ENCODE measurements at regions not wholly inside any gene's neighbourhood (a gene's known extent, or its start where the extent isn't known, plus 50 kb on each side); places are given as distances from the start of the nearest gene placed in this dataset.

DNA sequence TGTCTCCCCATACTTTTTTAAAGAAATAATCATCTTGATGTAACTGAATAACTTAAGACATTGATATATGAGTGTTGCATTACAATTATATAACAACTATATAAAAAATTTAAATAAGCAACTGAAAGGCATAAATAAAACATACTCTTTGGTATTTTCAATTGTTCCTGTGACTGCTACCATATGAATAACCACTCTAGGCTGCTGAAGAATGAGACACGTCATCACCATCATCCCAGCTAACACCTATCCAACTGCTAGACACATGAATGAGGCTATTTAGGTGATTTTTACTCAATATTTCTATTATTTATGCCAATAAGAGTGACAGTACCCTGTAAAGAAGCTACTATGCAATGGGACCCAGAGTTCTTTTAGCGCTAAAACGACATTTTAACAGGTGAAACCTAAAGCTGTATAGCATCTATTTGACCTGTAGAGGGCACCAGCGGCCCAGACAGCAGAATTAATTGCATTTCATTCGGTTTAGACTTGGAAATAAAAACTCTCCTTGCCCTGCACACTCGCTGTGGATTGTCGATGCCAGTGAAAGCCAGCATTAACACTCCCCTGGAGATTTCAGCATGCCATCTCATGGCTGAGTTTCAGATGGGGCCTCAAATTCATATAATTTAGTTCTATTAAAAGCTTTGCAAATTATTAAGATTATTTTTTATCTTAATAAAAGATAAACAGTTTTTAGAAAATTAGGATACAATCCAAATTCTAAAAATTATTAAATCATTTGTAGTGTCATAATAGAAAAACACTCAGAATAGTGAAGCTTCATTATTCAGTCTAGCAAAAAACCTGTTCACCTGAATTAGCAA is 89.4 kb upstream of the MAP2 start:
- DNase-seq (peak; percentile 34 to 61 (median 58)), ATAC-seq (peak; percentile 48 to 50)
- Histone ChIP-seq H3K9me3 (ENCODE audit: control insufficient read depth, low read length) (no peaks in the 10 kb centered on the region), H3K27ac (ENCODE audit: low read length) (no peak overlapping the region), H3K4me1 (ENCODE audit: control insufficient read depth, insufficient read depth, low read length) (no peaks in the 10 kb centered on the region), H3K4me3 (ENCODE audit: low read length) (no peak overlapping the region), H3K27me3 (ENCODE audit: control insufficient read depth, insufficient read depth) (no peaks in the 10 kb centered on the region)
- 12% methylated on average over 7 of the region's 7 CpGs for WGBS
- intact Hi-C loops (cut with DNase I): loop anchor here in 3 of 4 donors (2.0 to 10.0 kb wide), 4 partner anchors 220 to 626 kb away; no protein-coding TSS in a partner anchor

DNA sequence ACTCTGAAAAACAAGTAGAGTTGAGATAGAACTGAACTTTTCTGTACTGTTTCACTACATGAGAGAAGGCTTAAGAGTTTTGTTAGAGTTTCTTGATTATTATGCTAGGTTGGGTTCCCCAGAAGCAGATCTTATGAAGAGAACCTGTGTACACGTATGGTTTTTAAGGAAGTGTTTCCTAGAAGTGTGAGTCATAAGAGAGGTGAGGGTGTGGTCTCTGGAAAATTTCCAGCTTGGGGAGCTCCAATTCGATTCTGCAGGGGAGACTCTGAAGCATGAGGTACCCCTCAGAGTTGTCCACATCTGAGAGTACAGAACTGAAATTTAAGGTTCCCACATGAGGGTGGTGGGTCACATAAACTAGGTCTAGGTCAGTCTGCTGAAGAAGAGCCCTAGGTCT is 83.3 kb upstream of the MAP2 start:
- no peak overlapping the region for H3K27ac ChIP-seq (ENCODE audit: low read length)

GRCh38 chr2:209344349-209344748 is 79.5 kb upstream of the MAP2 start:
- H3K27me3 ChIP-seq (ENCODE audit: control insufficient read depth, insufficient read depth): no peaks in the 10 kb centered on the region
- H3K27ac ChIP-seq (ENCODE audit: low read length): no peak overlapping the region
- 64% methylated on average over 3 of the region's 3 CpGs for WGBS
- H3K4me3 ChIP-seq (ENCODE audit: low read length): no peak overlapping the region
- no peaks in the 10 kb centered on the region for H3K4me1 ChIP-seq (ENCODE audit: control insufficient read depth, insufficient read depth, low read length)
- no peaks in the 10 kb centered on the region for H3K9me3 ChIP-seq (ENCODE audit: control insufficient read depth, low read length)
- ATAC-seq: no peak
- intact Hi-C loops (cut with DNase I): no loop called here
- DNase-seq: no peak

More for the DNA sequence above, 83.3 kb upstream of the MAP2 start:
- Histone ChIP-seq H3K4me1 (ENCODE audit: control insufficient read depth, insufficient read depth, low read length) (no peaks in the 10 kb centered on the region), H3K27me3 (ENCODE audit: control insufficient read depth, insufficient read depth) (no peaks in the 10 kb centered on the region), H3K9me3 (ENCODE audit: control insufficient read depth, low read length) (no peaks in the 10 kb centered on the region), H3K4me3 (ENCODE audit: low read length) (no peak overlapping the region)
- ATAC-seq (no peak), DNase-seq (no peak)
- intact Hi-C loops (cut with DNase I): no loop called here
- 45% methylated on average over 2 of the region's 2 CpGs for WGBS

GRCh38 chr2:209348433-209348832 is 75.4 kb upstream of the MAP2 start:
- WGBS: 36% methylated on average over 6 of the region's 6 CpGs
- Histone ChIP-seq H3K4me1 (ENCODE audit: control insufficient read depth, insufficient read depth, low read length) (no peaks in the 10 kb centered on the region), H3K9me3 (ENCODE audit: control insufficient read depth, low read length) (no peaks in the 10 kb centered on the region), H3K4me3 (ENCODE audit: low read length) (no peak overlapping the region), H3K27me3 (ENCODE audit: control insufficient read depth, insufficient read depth) (no peaks in the 10 kb centered on the region), H3K27ac (ENCODE audit: low read length) (no peak overlapping the region)
- ATAC-seq: no peak
- intact Hi-C loops (cut with DNase I): no loop called here
- no peak for DNase-seq

GRCh38 chr2:209351636-209352035 is 72.2 kb upstream of the MAP2 start:
- no peaks in the 10 kb centered on the region for H3K9me3 ChIP-seq (ENCODE audit: control insufficient read depth, low read length)
- intact Hi-C loops (cut with DNase I): no loop called here

DNA sequence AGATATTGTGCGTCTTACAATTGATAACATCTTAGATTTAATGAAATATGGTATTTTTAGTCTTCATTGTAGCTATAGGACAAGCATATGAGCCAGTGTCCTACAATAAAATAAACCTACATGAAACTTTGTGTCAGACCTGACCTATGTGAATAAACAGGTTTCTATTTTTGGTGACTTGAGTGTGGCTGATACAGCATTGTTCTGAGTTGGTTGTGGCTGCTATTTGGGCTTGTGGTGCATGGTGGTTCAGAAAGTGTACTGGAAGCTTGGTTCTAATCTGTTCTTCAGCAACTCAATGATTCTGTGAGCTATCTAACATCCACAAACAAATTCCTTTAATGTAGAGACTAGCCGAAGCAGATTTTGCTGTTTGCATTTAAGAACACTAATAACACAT is 64.9 kb upstream of the MAP2 start:
- no peak overlapping the region for H3K4me3 ChIP-seq (ENCODE audit: low read length)
- H3K4me1 ChIP-seq (ENCODE audit: control insufficient read depth, insufficient read depth, low read length): no peaks in the 10 kb centered on the region
- H3K9me3 ChIP-seq (ENCODE audit: control insufficient read depth, low read length): no peaks in the 10 kb centered on the region
- WGBS: 72% methylated on average over 2 of the region's 2 CpGs
- no peak overlapping the region for H3K27ac ChIP-seq (ENCODE audit: low read length)
- no peak for ATAC-seq
- no peak for DNase-seq
- intact Hi-C loops (cut with DNase I): no loop called here
- H3K27me3 ChIP-seq (ENCODE audit: control insufficient read depth, insufficient read depth): no peaks in the 10 kb centered on the region

More at GRCh38 chr2:209351636-209352035, 72.2 kb upstream of the MAP2 start:
- no peak overlapping the region for H3K4me3 ChIP-seq (ENCODE audit: low read length)
- H3K27ac ChIP-seq (ENCODE audit: low read length): no peak overlapping the region
- no peak for DNase-seq
- no peaks in the 10 kb centered on the region for H3K4me1 ChIP-seq (ENCODE audit: control insufficient read depth, insufficient read depth, low read length)
- no peaks in the 10 kb centered on the region for H3K27me3 ChIP-seq (ENCODE audit: control insufficient read depth, insufficient read depth)
- WGBS: 40% methylated on average over 3 of the region's 3 CpGs
- ATAC-seq: no peak

DNA sequence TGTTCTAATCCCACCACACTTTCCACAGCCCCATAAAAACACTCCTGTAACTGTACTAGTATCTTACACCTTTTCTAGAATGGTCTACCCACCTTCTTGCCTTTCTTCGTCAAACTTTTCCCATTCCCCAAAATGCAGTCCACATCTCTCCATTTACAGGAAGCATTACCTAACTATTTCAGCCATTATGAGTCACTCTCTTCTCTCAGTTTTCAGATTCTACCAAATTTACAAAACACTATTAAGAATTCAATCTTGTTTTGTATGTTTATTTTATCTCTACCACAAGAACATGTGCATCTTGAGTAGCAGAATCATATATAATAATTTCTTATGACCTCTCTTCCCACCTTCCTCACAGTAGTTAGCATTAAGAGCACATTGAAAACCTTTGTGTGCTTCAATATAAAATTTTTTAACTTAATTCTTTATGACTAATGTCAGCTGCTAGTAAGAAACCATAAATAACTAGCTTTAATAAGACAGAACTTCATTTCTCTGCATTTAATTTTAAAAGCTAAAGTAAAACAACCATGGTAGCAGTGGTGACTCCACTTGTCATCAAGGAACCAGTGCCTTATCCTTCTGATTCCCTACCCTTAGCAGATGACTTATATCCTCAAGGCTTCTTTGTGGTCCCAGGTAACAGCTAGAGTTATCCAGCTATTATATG is 56.6 kb upstream of the MAP2 start:
- 90% methylated on average over 1 of the region's 1 CpG for WGBS
- peaks cover 2% of the 10 kb centered on the region for H3K4me1 ChIP-seq (ENCODE audit: control insufficient read depth, insufficient read depth, low read length)
- intact Hi-C loops (cut with DNase I): no loop called here

GRCh38 chr2:209368406-209368805 is 55.4 kb upstream of the MAP2 start:
- no peaks in the 10 kb centered on the region for H3K9me3 ChIP-seq (ENCODE audit: control insufficient read depth, low read length)
- no peak for DNase-seq
- no peak for ATAC-seq
- H3K27me3 ChIP-seq (ENCODE audit: control insufficient read depth, insufficient read depth): no peaks in the 10 kb centered on the region
- 29% methylated on average over 2 of the region's 2 CpGs for WGBS
- H3K4me1 ChIP-seq (ENCODE audit: control insufficient read depth, insufficient read depth, low read length): peaks cover 2% of the 10 kb centered on the region
- intact Hi-C loops (cut with DNase I): no loop called here
- no peak overlapping the region for H3K27ac ChIP-seq (ENCODE audit: low read length)
- no peak overlapping the region for H3K4me3 ChIP-seq (ENCODE audit: low read length)

More for the DNA sequence above, 56.6 kb upstream of the MAP2 start:
- H3K9me3 ChIP-seq (ENCODE audit: control insufficient read depth, low read length): no peaks in the 10 kb centered on the region
- ATAC-seq: no peak
- no peak for DNase-seq
- H3K27ac ChIP-seq (ENCODE audit: low read length): no peak overlapping the region
- no peak overlapping the region for H3K4me3 ChIP-seq (ENCODE audit: low read length)
- H3K27me3 ChIP-seq (ENCODE audit: control insufficient read depth, insufficient read depth): no peaks in the 10 kb centered on the region

GRCh38 chr2:209368914-209369313 is 54.9 kb upstream of the MAP2 start:
- no peaks in the 10 kb centered on the region for H3K9me3 ChIP-seq (ENCODE audit: control insufficient read depth, low read length)
- no peaks in the 10 kb centered on the region for H3K27me3 ChIP-seq (ENCODE audit: control insufficient read depth, insufficient read depth)
- no peak overlapping the region for H3K27ac ChIP-seq (ENCODE audit: low read length)
- H3K4me3 ChIP-seq (ENCODE audit: low read length): no peak overlapping the region
- DNase-seq (peak in 1 of 3 donors; percentile 36), ATAC-seq (peak; percentile 48 to 51)
- intact Hi-C loops (cut with DNase I): no loop called here
- WGBS: 21% methylated on average over 5 of the region's 5 CpGs
- peaks cover 2% of the 10 kb centered on the region for H3K4me1 ChIP-seq (ENCODE audit: control insufficient read depth, insufficient read depth, low read length)

DNA sequence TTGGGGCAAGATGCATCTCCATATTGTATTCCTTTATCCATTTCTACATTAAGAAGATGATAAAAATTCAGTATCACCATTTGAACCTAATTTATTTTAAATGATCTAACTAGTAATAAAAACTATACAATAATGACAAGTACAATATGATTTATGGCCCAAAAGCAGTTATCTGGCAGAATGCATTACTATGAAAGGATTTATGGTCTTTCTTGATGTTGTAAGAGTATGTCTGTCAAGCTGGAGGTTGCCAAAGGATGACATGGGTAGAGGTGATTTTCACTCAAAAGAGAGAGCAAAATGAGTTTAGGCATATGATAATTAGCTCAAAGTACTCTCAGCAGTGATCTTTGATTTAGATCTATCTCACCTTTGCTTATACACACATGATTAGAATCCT is 54.2 kb upstream of the MAP2 start:
- Histone ChIP-seq H3K4me1 (ENCODE audit: control insufficient read depth, insufficient read depth, low read length) (peaks cover 2% of the 10 kb centered on the region), H3K27ac (ENCODE audit: low read length) (no peak overlapping the region), H3K27me3 (ENCODE audit: control insufficient read depth, insufficient read depth) (no peaks in the 10 kb centered on the region), H3K4me3 (ENCODE audit: low read length) (no peak overlapping the region), H3K9me3 (ENCODE audit: control insufficient read depth, low read length) (no peaks in the 10 kb centered on the region)
- no peak for ATAC-seq
- intact Hi-C loops (cut with DNase I): no loop called here
- DNase-seq: no peak

- H3K4me1 ChIP-seq (ENCODE audit: control insufficient read depth, insufficient read depth, low read length): peaks cover 2% of the 10 kb centered on the region
- H3K27ac ChIP-seq (ENCODE audit: low read length): no peak overlapping the region
- H3K27me3 ChIP-seq (ENCODE audit: control insufficient read depth, insufficient read depth): no peaks in the 10 kb centered on the region
- ATAC-seq: no peak
- H3K4me3 ChIP-seq (ENCODE audit: low read length): no peak overlapping the region
- no peak for DNase-seq
- no peaks in the 10 kb centered on the region for H3K9me3 ChIP-seq (ENCODE audit: control insufficient read depth, low read length)
- intact Hi-C loops (cut with DNase I): no loop called here
- 69% methylated on average over 2 of the region's 2 CpGs for WGBS
These were observed 52.4 kb upstream of the MAP2 start for GRCh38 chr2:209371407-209371806.

Data from right cardiac atrium (tissue), 5 donors.